ENCODE measurements at regions not wholly inside any gene's neighbourhood (a gene's known extent, or its start where the extent isn't known, plus 50 kb on each side); places are given as distances from the start of the nearest gene placed in this dataset.

GRCh38 chr2:191610756-191611155, 67.2 kb upstream of the NABP1 start:
- H3K9me3 Mint-ChIP-seq (ENCODE audit: low read depth), result no peaks in the 10 kb centered on the region
- DNase-seq (no peak), ATAC-seq (no peak)
- no peak overlapping the region for H3K4me3 Mint-ChIP-seq
- H3K36me3 Mint-ChIP-seq, result no peaks in the 10 kb centered on the region
- CTCF ChIA-PET, result no interaction called here
- no peaks in the 10 kb centered on the region for H3K4me1 Mint-ChIP-seq
- H3K27ac Mint-ChIP-seq, result no peak overlapping the region
- peaks cover 7% of the 10 kb centered on the region for H3K27me3 Mint-ChIP-seq

GRCh38 chr2:191611614-191612013, 66.3 kb upstream of the NABP1 start:
- H3K27ac Mint-ChIP-seq, result no peak overlapping the region
- CTCF ChIA-PET, result no interaction called here
- DNase-seq, result no peak
- peaks cover 1% of the 10 kb centered on the region for H3K4me1 Mint-ChIP-seq
- no peaks in the 10 kb centered on the region for H3K9me3 Mint-ChIP-seq (ENCODE audit: low read depth)
- ATAC-seq, result no peak
- no peak overlapping the region for H3K4me3 Mint-ChIP-seq
- no peaks in the 10 kb centered on the region for H3K36me3 Mint-ChIP-seq
- peaks cover 2% of the 10 kb centered on the region for H3K27me3 Mint-ChIP-seq

GRCh38 chr2:191612496-191612895, 65.4 kb upstream of the NABP1 start:
- ATAC-seq, result no peak
- DNase-seq, result no peak
- no peaks in the 10 kb centered on the region for H3K9me3 Mint-ChIP-seq (ENCODE audit: low read depth)
- CTCF ChIA-PET, result no interaction called here
- peaks cover 4% of the 10 kb centered on the region for H3K4me1 Mint-ChIP-seq
- H3K36me3 Mint-ChIP-seq, result no peaks in the 10 kb centered on the region
- no peak overlapping the region for H3K27ac Mint-ChIP-seq
- no peak overlapping the region for H3K4me3 Mint-ChIP-seq
- H3K27me3 Mint-ChIP-seq, result peaks cover 2% of the 10 kb centered on the region

GRCh38 chr2:191614759-191615158, 63.2 kb upstream of the NABP1 start:
- no peak for ATAC-seq
- Mint-ChIP-seq H3K36me3 (no peaks in the 10 kb centered on the region), H3K4me1 (peaks cover 19% of the 10 kb centered on the region), H3K9me3 (ENCODE audit: low read depth) (no peaks in the 10 kb centered on the region), H3K27ac (no peak overlapping the region), H3K4me3 (no peak overlapping the region), H3K27me3 (no peaks in the 10 kb centered on the region)
- CTCF ChIA-PET, result interaction anchor here (1.2 kb wide), 1 partner anchor 12 kb away, joined by 3 read pairs; no protein-coding TSS in a partner anchor
- no peak for DNase-seq

- Mint-ChIP-seq H3K27ac (no peak overlapping the region), H3K27me3 (no peaks in the 10 kb centered on the region), H3K4me3 (no peak overlapping the region), H3K9me3 (ENCODE audit: low read depth) (no peaks in the 10 kb centered on the region), H3K36me3 (no peaks in the 10 kb centered on the region), H3K4me1 (peaks cover 19% of the 10 kb centered on the region)
- ATAC-seq, result no peak
- CTCF ChIA-PET, result no interaction called here
- DNase-seq, result no peak
Measured at GRCh38 chr2:191615596-191615995, 62.3 kb upstream of the NABP1 start.

GRCh38 chr2:191617575-191617974, 60.4 kb upstream of the NABP1 start:
- ATAC-seq (peak; percentile 88), DNase-seq (peak; percentile 65)
- Mint-ChIP-seq H3K36me3 (no peaks in the 10 kb centered on the region), H3K27ac (peak overlapping the region; percentile 79), H3K4me1 (peaks cover 20% of the 10 kb centered on the region), H3K4me3 (peak overlapping the region; percentile 13), H3K27me3 (no peaks in the 10 kb centered on the region), H3K9me3 (ENCODE audit: low read depth) (no peaks in the 10 kb centered on the region)
- CTCF ChIA-PET, result interaction anchor here (0.8 to 2.1 kb wide), 3 partner anchors 21 to 60 kb away, joined by 3 to 10 read pairs (median 3); partner anchors contain the start of gene NABP1

- Mint-ChIP-seq H3K4me3 (no peak overlapping the region), H3K27me3 (no peaks in the 10 kb centered on the region), H3K9me3 (ENCODE audit: low read depth) (no peaks in the 10 kb centered on the region), H3K4me1 (peaks cover 20% of the 10 kb centered on the region), H3K27ac (peak overlapping the region; percentile 49), H3K36me3 (no peaks in the 10 kb centered on the region)
- CTCF ChIA-PET, result interaction anchor here (0.8 to 2.1 kb wide), 4 partner anchors 20 to 60 kb away, joined by 3 to 10 read pairs (median 4); partner anchors contain the start of gene NABP1
- no peak for DNase-seq
- ATAC-seq, result peak; percentile 18
Measured at GRCh38 chr2:191618046-191618780, 59.7 kb upstream of the NABP1 start.

GRCh38 chr2:191618786-191619185, 59.1 kb upstream of the NABP1 start:
- H3K4me1 Mint-ChIP-seq, result peaks cover 20% of the 10 kb centered on the region
- CTCF ChIA-PET, result interaction anchor here (1.9 to 2.1 kb wide), 2 partner anchors 19 to 50 kb away, joined by 5 to 10 read pairs; no protein-coding TSS in a partner anchor
- H3K4me3 Mint-ChIP-seq, result no peak overlapping the region
- DNase-seq, result no peak
- H3K27me3 Mint-ChIP-seq, result no peaks in the 10 kb centered on the region
- H3K27ac Mint-ChIP-seq, result no peak overlapping the region
- H3K36me3 Mint-ChIP-seq, result no peaks in the 10 kb centered on the region
- H3K9me3 Mint-ChIP-seq (ENCODE audit: low read depth), result no peaks in the 10 kb centered on the region
- no peak for ATAC-seq

GRCh38 chr2:191620144-191620543, 57.8 kb upstream of the NABP1 start:
- no peak overlapping the region for H3K4me3 Mint-ChIP-seq
- DNase-seq, result no peak
- H3K4me1 Mint-ChIP-seq, result peaks cover 29% of the 10 kb centered on the region
- no peak overlapping the region for H3K27ac Mint-ChIP-seq
- peaks cover 1% of the 10 kb centered on the region for H3K36me3 Mint-ChIP-seq
- H3K27me3 Mint-ChIP-seq, result no peaks in the 10 kb centered on the region
- H3K9me3 Mint-ChIP-seq (ENCODE audit: low read depth), result no peaks in the 10 kb centered on the region
- no peak for ATAC-seq
- CTCF ChIA-PET, result interaction anchor here (1.4 to 1.9 kb wide), 2 partner anchors 10 to 51 kb away, joined by 3 to 5 read pairs; no protein-coding TSS in a partner anchor

GRCh38 chr2:191622374-191623320, 55.3 kb upstream of the NABP1 start:
- Mint-ChIP-seq H3K4me3 (no peak overlapping the region), H3K36me3 (peaks cover 2% of the 10 kb centered on the region), H3K27me3 (no peaks in the 10 kb centered on the region), H3K9me3 (ENCODE audit: low read depth) (no peaks in the 10 kb centered on the region), H3K4me1 (peaks cover 28% of the 10 kb centered on the region), H3K27ac (no peak overlapping the region)
- DNase-seq, result no peak
- CTCF ChIA-PET, result no interaction called here
- ATAC-seq, result no peak

- H3K27ac Mint-ChIP-seq, result no peak overlapping the region
- H3K4me1 Mint-ChIP-seq, result peaks cover 16% of the 10 kb centered on the region
- H3K36me3 Mint-ChIP-seq, result peaks cover 2% of the 10 kb centered on the region
- peaks cover 9% of the 10 kb centered on the region for H3K27me3 Mint-ChIP-seq
- ATAC-seq, result peak; percentile 88
- peak; percentile 62 for DNase-seq
- H3K4me3 Mint-ChIP-seq, result no peak overlapping the region
- H3K9me3 Mint-ChIP-seq (ENCODE audit: low read depth), result no peaks in the 10 kb centered on the region
- CTCF ChIA-PET, result interaction anchor here (1.9 kb wide), 1 partner anchor 12 kb away, joined by 4 read pairs; no protein-coding TSS in a partner anchor
Measured at GRCh38 chr2:191625016-191625415, 52.9 kb upstream of the NABP1 start.

- H3K36me3 Mint-ChIP-seq, result peaks cover 2% of the 10 kb centered on the region
- no peaks in the 10 kb centered on the region for H3K9me3 Mint-ChIP-seq (ENCODE audit: low read depth)
- H3K27me3 Mint-ChIP-seq, result peaks cover 12% of the 10 kb centered on the region
- peak overlapping the region; percentile 57 for H3K27ac Mint-ChIP-seq
- CTCF ChIA-PET, result interaction anchor here (0.9 to 1.9 kb wide), 2 partner anchors 12 to 61 kb away, joined by 3 to 4 read pairs; no protein-coding TSS in a partner anchor
- peaks cover 16% of the 10 kb centered on the region for H3K4me1 Mint-ChIP-seq
- DNase-seq (no peak), ATAC-seq (no peak)
- H3K4me3 Mint-ChIP-seq, result no peak overlapping the region
Measured at GRCh38 chr2:191625446-191625845, 52.5 kb upstream of the NABP1 start.

GRCh38 chr2:191626497-191627151, 51.3 kb upstream of the NABP1 start:
- ATAC-seq (no peak), DNase-seq (no peak)
- peaks cover 16% of the 10 kb centered on the region for H3K4me1 Mint-ChIP-seq
- H3K4me3 Mint-ChIP-seq, result no peak overlapping the region
- H3K27ac Mint-ChIP-seq, result no peak overlapping the region
- no peaks in the 10 kb centered on the region for H3K9me3 Mint-ChIP-seq (ENCODE audit: low read depth)
- H3K36me3 Mint-ChIP-seq, result peaks cover 2% of the 10 kb centered on the region
- peaks cover 13% of the 10 kb centered on the region for H3K27me3 Mint-ChIP-seq
- CTCF ChIA-PET, result interaction anchor here (0.9 to 1.9 kb wide), 4 partner anchors 11 to 62 kb away, joined by 3 to 4 read pairs (median 4); no protein-coding TSS in a partner anchor
